ENCODE measurements at regions not wholly inside any gene's neighbourhood (a gene's known extent, or its start where the extent isn't known, plus 50 kb on each side); places are given as distances from the start of the nearest gene placed in this dataset.
A peak's percentile ranks its signal among the peaks of the same experiment; 100 is the strongest.

- no peaks in the 10 kb centered on the region for H3K79me1 ChIP-seq (replicated peaks; ENCODE audit: low read length, poor library complexity, severe bottlenecking)
- no peak overlapping the region for H3K4me3 ChIP-seq (ENCODE audit: insufficient read depth in 1 of 2, low read depth in 1 of 2, low read length in 2 of 2)
- H2AFZ ChIP-seq (ENCODE audit: low read depth, low read length): no peak overlapping the region
- peak overlapping the region in 1 of 2 experiments; percentile 38 for H3K4ac ChIP-seq (ENCODE audit: low read depth in 1 of 2, low read length in 2 of 2)
- no peak overlapping the region for H2AK5ac ChIP-seq (ENCODE audit: low read length, severe bottlenecking)
- no peak overlapping the region for H4K91ac ChIP-seq (ENCODE audit: low read length)
- no peak overlapping the region for H2BK12ac ChIP-seq (ENCODE audit: low read length in 2 of 2)
- H2BK5ac ChIP-seq (ENCODE audit: low read depth, low read length, poor library complexity, severe bottlenecking): no peak overlapping the region
- no peaks in the 10 kb centered on the region for H3K9me3 ChIP-seq (ENCODE audit: control insufficient read depth, low read length)
- H2BK15ac ChIP-seq (ENCODE audit: low read depth, poor library complexity, severe bottlenecking): no peak overlapping the region
- no peak overlapping the region for H2BK120ac ChIP-seq (ENCODE audit: low read depth, low read length)
- no peak overlapping the region for H3K14ac ChIP-seq (ENCODE audit: low read length in 2 of 2)
- H4K8ac ChIP-seq (ENCODE audit: low read length): no peak overlapping the region
- no peaks in the 10 kb centered on the region for H3K4me1 ChIP-seq (ENCODE audit: control insufficient read depth, insufficient read depth, low read depth, low read length)
- H3K27me3 ChIP-seq (ENCODE audit: control insufficient read depth in 1 of 2, insufficient read depth in 1 of 2, low read length in 2 of 2): no peaks in the 10 kb centered on the region
- H3K4me2 ChIP-seq (ENCODE audit: low read length, poor library complexity, severe bottlenecking): no peak overlapping the region
- no peaks in the 10 kb centered on the region for H3K36me3 ChIP-seq (ENCODE audit: control insufficient read depth in 1 of 2, insufficient read depth in 2 of 2, low read depth in 1 of 2, low read length in 2 of 2)
- H3K27ac ChIP-seq (ENCODE audit: low read length, poor library complexity, severe bottlenecking): no peak overlapping the region
- peak; percentile 38 for DNase-seq
- H3K18ac ChIP-seq (ENCODE audit: low read depth in 1 of 2, low read length in 2 of 2): no peak overlapping the region
- no CpG with 5 or more reads among the region's 2 CpGs for WGBS
- H3K9ac ChIP-seq (ENCODE audit: low read length): no peak overlapping the region
- H3K23ac ChIP-seq (ENCODE audit: low read length in 2 of 2): no peak overlapping the region
Observed at GRCh38 chr5:92548346-92548745, 1032.7 kb downstream of the NR2F1-AS1 start.

DNA sequence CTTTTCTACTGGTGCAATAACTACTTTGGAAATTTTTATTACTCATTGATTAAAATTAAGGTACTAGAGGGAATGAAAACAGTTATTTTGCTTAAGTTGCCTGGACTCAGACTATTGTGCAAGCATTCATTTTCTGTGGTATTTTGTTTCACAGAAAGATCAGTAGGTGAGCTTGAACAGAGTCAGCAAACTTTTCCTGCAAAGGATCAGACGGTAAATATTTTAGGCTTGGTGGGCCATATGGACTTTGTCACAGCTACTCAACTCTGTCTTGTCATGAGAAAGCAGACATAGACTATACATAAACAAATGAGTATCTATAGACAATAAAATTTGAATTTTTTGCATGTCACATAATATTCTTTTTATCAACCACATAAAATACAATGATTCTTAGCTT is 1036.4 kb downstream of the NR2F1-AS1 start:
- H4K8ac ChIP-seq (ENCODE audit: low read length): no peak overlapping the region
- no CpG with 5 or more reads among the region's 1 CpG for WGBS
- H3K27ac ChIP-seq (ENCODE audit: low read length, poor library complexity, severe bottlenecking): peak overlapping the region; percentile 96

GRCh38 chr5:92544036-92544435 is 1037.0 kb downstream of the NR2F1-AS1 start:
- Histone ChIP-seq H2AFZ (ENCODE audit: low read depth, low read length) (no peak overlapping the region), H3K4me3 (ENCODE audit: insufficient read depth in 1 of 2, low read depth in 1 of 2, low read length in 2 of 2) (no peak overlapping the region), H2BK15ac (ENCODE audit: low read depth, poor library complexity, severe bottlenecking) (no peak overlapping the region), H3K36me3 (ENCODE audit: control insufficient read depth in 1 of 2, insufficient read depth in 2 of 2, low read depth in 1 of 2, low read length in 2 of 2) (no peaks in the 10 kb centered on the region), H4K8ac (ENCODE audit: low read length) (no peak overlapping the region), H3K18ac (ENCODE audit: low read depth in 1 of 2, low read length in 2 of 2) (peak overlapping the region in 1 of 2 experiments; percentile 89), H2BK12ac (ENCODE audit: low read length in 2 of 2) (peak overlapping the region; percentile 15 to 93), H2AK5ac (ENCODE audit: low read length, severe bottlenecking) (peak overlapping the region; percentile 91), H3K4me2 (ENCODE audit: low read length, poor library complexity, severe bottlenecking) (no peak overlapping the region), H3K9ac (ENCODE audit: low read length) (no peak overlapping the region), H3K27me3 (ENCODE audit: control insufficient read depth in 1 of 2, insufficient read depth in 1 of 2, low read length in 2 of 2) (no peaks in the 10 kb centered on the region), H3K79me1 (replicated peaks; ENCODE audit: low read length, poor library complexity, severe bottlenecking) (no peaks in the 10 kb centered on the region), H3K27ac (ENCODE audit: low read length, poor library complexity, severe bottlenecking) (peak overlapping the region; percentile 96), H3K23ac (ENCODE audit: low read length in 2 of 2) (no peak overlapping the region), H2BK120ac (ENCODE audit: low read depth, low read length) (no peak overlapping the region), H4K91ac (ENCODE audit: low read length) (peak overlapping the region; percentile 83), H3K9me3 (ENCODE audit: control insufficient read depth, low read length) (no peaks in the 10 kb centered on the region), H3K4me1 (ENCODE audit: control insufficient read depth, insufficient read depth, low read depth, low read length) (peaks cover 2% of the 10 kb centered on the region), H3K14ac (ENCODE audit: low read length in 2 of 2) (no peak overlapping the region), H3K4ac (ENCODE audit: low read depth in 1 of 2, low read length in 2 of 2) (peak overlapping the region in 1 of 2 experiments; percentile 32), H2BK5ac (ENCODE audit: low read depth, low read length, poor library complexity, severe bottlenecking) (peak overlapping the region; percentile 84)
- DNase-seq: peak; percentile 61
- 25% methylated on average over 3 of the region's 3 CpGs for WGBS

More for the DNA sequence above, 1036.4 kb downstream of the NR2F1-AS1 start:
- Histone ChIP-seq H3K79me1 (replicated peaks; ENCODE audit: low read length, poor library complexity, severe bottlenecking) (no peaks in the 10 kb centered on the region), H2BK12ac (ENCODE audit: low read length in 2 of 2) (no peak overlapping the region), H3K14ac (ENCODE audit: low read length in 2 of 2) (no peak overlapping the region), H3K9ac (ENCODE audit: low read length) (no peak overlapping the region), H3K4ac (ENCODE audit: low read depth in 1 of 2, low read length in 2 of 2) (no peak overlapping the region), H3K4me3 (ENCODE audit: insufficient read depth in 1 of 2, low read depth in 1 of 2, low read length in 2 of 2) (no peak overlapping the region), H2BK5ac (ENCODE audit: low read depth, low read length, poor library complexity, severe bottlenecking) (no peak overlapping the region), H3K9me3 (ENCODE audit: control insufficient read depth, low read length) (no peaks in the 10 kb centered on the region), H3K27me3 (ENCODE audit: control insufficient read depth in 1 of 2, insufficient read depth in 1 of 2, low read length in 2 of 2) (no peaks in the 10 kb centered on the region), H3K36me3 (ENCODE audit: control insufficient read depth in 1 of 2, insufficient read depth in 2 of 2, low read depth in 1 of 2, low read length in 2 of 2) (no peaks in the 10 kb centered on the region), H2BK15ac (ENCODE audit: low read depth, poor library complexity, severe bottlenecking) (no peak overlapping the region), H3K23ac (ENCODE audit: low read length in 2 of 2) (no peak overlapping the region), H4K91ac (ENCODE audit: low read length) (no peak overlapping the region), H3K18ac (ENCODE audit: low read depth in 1 of 2, low read length in 2 of 2) (no peak overlapping the region), H3K4me2 (ENCODE audit: low read length, poor library complexity, severe bottlenecking) (no peak overlapping the region), H2AFZ (ENCODE audit: low read depth, low read length) (no peak overlapping the region), H3K4me1 (ENCODE audit: control insufficient read depth, insufficient read depth, low read depth, low read length) (peaks cover 2% of the 10 kb centered on the region), H2BK120ac (ENCODE audit: low read depth, low read length) (no peak overlapping the region), H2AK5ac (ENCODE audit: low read length, severe bottlenecking) (no peak overlapping the region)
- peak; percentile 83 for DNase-seq

DNA sequence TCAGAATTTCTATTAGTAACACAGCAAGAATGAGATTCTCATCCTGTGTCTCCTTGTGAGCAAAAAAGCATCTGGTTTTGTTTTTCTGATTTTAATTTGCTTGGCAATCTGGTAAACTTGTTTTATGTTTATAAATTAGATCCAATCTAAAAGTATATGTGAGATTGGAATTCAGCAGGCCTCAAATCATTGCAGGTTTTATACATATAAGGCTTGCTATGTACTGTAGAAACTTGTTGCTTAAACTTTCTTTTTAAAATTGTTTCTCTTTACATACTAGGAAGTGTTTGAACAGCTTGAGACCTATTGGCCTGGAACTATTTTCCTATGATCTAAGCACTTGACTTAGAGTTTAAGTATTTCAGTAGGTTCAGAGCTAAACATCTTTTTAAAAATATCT is 1037.8 kb downstream of the NR2F1-AS1 start:
- no peaks in the 10 kb centered on the region for H3K27me3 ChIP-seq (ENCODE audit: control insufficient read depth in 1 of 2, insufficient read depth in 1 of 2, low read length in 2 of 2)
- peaks cover 2% of the 10 kb centered on the region for H3K4me1 ChIP-seq (ENCODE audit: control insufficient read depth, insufficient read depth, low read depth, low read length)
- no peak overlapping the region for H3K23ac ChIP-seq (ENCODE audit: low read length in 2 of 2)
- H3K14ac ChIP-seq (ENCODE audit: low read length in 2 of 2): no peak overlapping the region
- H3K9me3 ChIP-seq (ENCODE audit: control insufficient read depth, low read length): no peaks in the 10 kb centered on the region
- no peak overlapping the region for H3K18ac ChIP-seq (ENCODE audit: low read depth in 1 of 2, low read length in 2 of 2)
- no peak overlapping the region for H4K91ac ChIP-seq (ENCODE audit: low read length)
- no peaks in the 10 kb centered on the region for H3K79me1 ChIP-seq (replicated peaks; ENCODE audit: low read length, poor library complexity, severe bottlenecking)
- H3K36me3 ChIP-seq (ENCODE audit: control insufficient read depth in 1 of 2, insufficient read depth in 2 of 2, low read depth in 1 of 2, low read length in 2 of 2): no peaks in the 10 kb centered on the region
- H3K4me2 ChIP-seq (ENCODE audit: low read length, poor library complexity, severe bottlenecking): no peak overlapping the region
- peak overlapping the region; percentile 59 for H3K9ac ChIP-seq (ENCODE audit: low read length)
- H3K27ac ChIP-seq (ENCODE audit: low read length, poor library complexity, severe bottlenecking): peak overlapping the region; percentile 78
- no peak overlapping the region for H2BK12ac ChIP-seq (ENCODE audit: low read length in 2 of 2)
- H2BK120ac ChIP-seq (ENCODE audit: low read depth, low read length): no peak overlapping the region
- no peak overlapping the region for H3K4me3 ChIP-seq (ENCODE audit: insufficient read depth in 1 of 2, low read depth in 1 of 2, low read length in 2 of 2)
- H4K8ac ChIP-seq (ENCODE audit: low read length): no peak overlapping the region
- no peak overlapping the region for H2BK15ac ChIP-seq (ENCODE audit: low read depth, poor library complexity, severe bottlenecking)
- peak; percentile 35 for DNase-seq
- no peak overlapping the region for H2AFZ ChIP-seq (ENCODE audit: low read depth, low read length)
- no peak overlapping the region for H2BK5ac ChIP-seq (ENCODE audit: low read depth, low read length, poor library complexity, severe bottlenecking)
- no peak overlapping the region for H3K4ac ChIP-seq (ENCODE audit: low read depth in 1 of 2, low read length in 2 of 2)
- H2AK5ac ChIP-seq (ENCODE audit: low read length, severe bottlenecking): no peak overlapping the region
